HG03469 (cell line): ENCODE measurements at regions not wholly inside any gene's neighbourhood (a gene's known extent, or its start where the extent isn't known, plus 50 kb on each side); places are given as distances from the start of the nearest gene placed in this dataset.

Source experiments
- ATAC-seq: cut with Tn5 transposase; IDR thresholded peaks from one replicate; pipeline ENCODE4 v1.9.1; 2021; ENCODE audit warnings: mild to moderate bottlenecking, moderate library complexity, moderate number of reproducible peaks; ENCODE audit not compliant: unreplicated experiment

GRCh38 chr3:19093084-19093483 lies 55.2 kb upstream of the KCNH8 start:
- no peak for ATAC-seq

GRCh38 chr3:19077388-19077787 lies 70.9 kb upstream of the KCNH8 start:
- ATAC-seq: no peak

GRCh38 chr3:19075037-19075436 lies 73.3 kb upstream of the KCNH8 start:
- no peak for ATAC-seq

GRCh38 chr3:19074257-19074900 lies 73.9 kb upstream of the KCNH8 start:
- ATAC-seq: no peak

GRCh38 chr3:19073341-19074105 lies 74.8 kb upstream of the KCNH8 start:
- no peak for ATAC-seq

- no peak for ATAC-seq
Measured at GRCh38 chr3:19070325-19070724, 78.0 kb upstream of the KCNH8 start.

GRCh38 chr3:19065027-19065426 lies 83.3 kb upstream of the KCNH8 start:
- no peak for ATAC-seq

- no peak for ATAC-seq
Measured at GRCh38 chr3:19063936-19064335, 84.4 kb upstream of the KCNH8 start.

- no peak for ATAC-seq
Measured at GRCh38 chr3:19060404-19060803, 87.9 kb upstream of the KCNH8 start.

GRCh38 chr3:19052874-19053273 lies 95.4 kb upstream of the KCNH8 start:
- no peak for ATAC-seq

- ATAC-seq: no peak
Measured at GRCh38 chr3:19046440-19046839, 101.9 kb upstream of the KCNH8 start.

GRCh38 chr3:19030522-19030839 lies 117.8 kb upstream of the KCNH8 start:
- no peak for ATAC-seq

- no peak for ATAC-seq
Measured at GRCh38 chr3:19029837-19030521, 118.3 kb upstream of the KCNH8 start.

GRCh38 chr3:19025441-19025840 lies 122.9 kb upstream of the KCNH8 start:
- no peak for ATAC-seq

GRCh38 chr3:19022546-19022945 lies 125.8 kb upstream of the KCNH8 start:
- ATAC-seq: no peak

- no peak for ATAC-seq
Measured at GRCh38 chr3:19016851-19017250, 131.5 kb upstream of the KCNH8 start.

- ATAC-seq: no peak
Measured at GRCh38 chr3:19013879-19014278, 134.4 kb upstream of the KCNH8 start.

GRCh38 chr3:19012846-19013245 lies 135.5 kb upstream of the KCNH8 start:
- ATAC-seq: no peak

GRCh38 chr3:19002606-19003005 lies 145.7 kb upstream of the KCNH8 start:
- ATAC-seq: no peak

GRCh38 chr3:18998069-18998468 lies 150.2 kb upstream of the KCNH8 start:
- ATAC-seq: no peak

- ATAC-seq: no peak
Measured at GRCh38 chr3:18992709-18993108, 155.6 kb upstream of the KCNH8 start.

- no peak for ATAC-seq
Measured at GRCh38 chr3:18989237-18989795, 159.0 kb upstream of the KCNH8 start.
